Myocyte (in vitro differentiated cells): ENCODE measurements at regions not wholly inside any gene's neighbourhood (a gene's known extent, or its start where the extent isn't known, plus 50 kb on each side); places are given as distances from the start of the nearest gene placed in this dataset.
A peak's percentile ranks its signal among the peaks of the same experiment; 100 is the strongest.
"Not testable (repeated sequence)": the region's sequence is repeated elsewhere in the genome, so short reads cannot be mapped to it uniquely, and the experiment has no call there.

Experiments used
- DNase-seq: peaks from one replicate; pipeline ENCODE4 v3.0.0-alpha.2; 2012; ENCODE audit warnings: low read depth

DNA sequence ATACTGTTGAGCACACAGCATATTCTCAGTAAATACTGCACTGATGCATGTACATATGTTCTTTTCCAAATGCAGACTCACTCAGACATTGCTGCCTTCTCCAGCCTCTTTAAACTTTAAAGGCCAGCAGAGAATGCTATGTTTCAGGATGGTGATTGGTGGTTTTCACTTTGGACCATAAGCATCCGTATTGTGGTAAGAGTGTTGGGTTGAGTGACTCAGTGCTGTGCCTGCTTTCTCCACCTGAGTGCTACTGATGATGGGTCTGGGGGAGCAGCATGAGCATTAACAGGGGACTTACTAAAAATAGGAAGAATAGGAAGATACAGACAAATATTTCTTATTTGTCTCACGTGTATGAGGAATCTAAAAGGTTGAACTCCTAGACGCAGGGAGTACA is 56.3 kb upstream of the ZNF92 start:
- DNase-seq: no peak

DNA sequence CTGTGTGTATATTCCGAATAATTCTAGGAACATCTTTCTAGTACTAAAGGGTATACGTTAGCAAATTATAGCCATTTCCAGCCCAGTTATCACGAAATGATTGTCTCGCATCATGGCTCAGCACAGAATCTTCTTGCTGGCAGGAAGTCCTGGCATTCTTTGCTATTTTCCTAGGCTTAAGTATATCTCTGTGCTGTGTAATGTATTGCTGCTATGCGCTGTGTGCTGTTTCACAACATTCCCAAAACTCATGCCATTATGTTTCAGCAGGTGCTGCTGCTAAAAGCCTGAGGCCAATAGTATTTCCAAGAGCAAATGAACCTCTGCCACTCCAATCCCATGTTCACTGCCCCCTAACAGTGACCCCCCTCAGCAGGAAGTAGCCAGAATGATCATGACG is 62.9 kb upstream of the ZNF92 start:
- no peak for DNase-seq

- DNase-seq: no peak
These were observed 65.4 kb upstream of the ZNF92 start for GRCh38 chr7:65308300-65308678.

DNA sequence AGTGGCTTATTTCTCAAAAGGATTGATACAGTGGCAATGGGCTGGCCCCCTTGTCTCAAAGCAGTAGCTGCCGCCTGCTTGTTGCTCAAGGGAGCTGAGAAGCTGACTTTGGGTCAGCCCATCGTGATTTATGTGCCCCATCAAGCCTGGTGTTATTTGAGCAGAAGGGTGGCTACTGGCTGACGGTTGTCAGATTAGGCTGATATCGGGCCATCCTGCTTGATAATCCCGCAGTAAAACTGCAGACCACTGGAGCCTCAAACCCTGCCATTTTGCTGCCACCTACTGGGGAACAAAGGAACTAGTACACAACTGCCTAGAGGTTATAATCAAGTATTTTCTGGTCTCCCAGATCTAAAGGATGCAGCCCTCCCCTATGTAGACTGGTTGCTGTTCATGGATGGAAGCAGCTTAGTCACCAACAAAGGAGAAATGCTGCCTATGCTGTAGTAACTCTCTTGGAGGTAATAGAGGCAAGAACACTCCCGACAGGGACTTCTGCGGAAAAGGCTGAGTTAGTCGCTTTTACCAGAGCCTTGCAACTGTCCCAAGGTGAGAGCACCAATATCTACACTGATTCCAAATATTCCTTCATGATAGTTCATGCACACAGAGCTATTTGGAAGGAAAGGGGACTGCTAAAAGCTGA is 65.9 kb upstream of the ZNF92 start:
- peak; percentile 71 for DNase-seq

GRCh38 chr7:65304175-65304574 is 69.5 kb upstream of the ZNF92 start:
- no peak for DNase-seq

- DNase-seq: no peak
These were observed 70.8 kb upstream of the ZNF92 start for GRCh38 chr7:65302883-65303282.

DNA sequence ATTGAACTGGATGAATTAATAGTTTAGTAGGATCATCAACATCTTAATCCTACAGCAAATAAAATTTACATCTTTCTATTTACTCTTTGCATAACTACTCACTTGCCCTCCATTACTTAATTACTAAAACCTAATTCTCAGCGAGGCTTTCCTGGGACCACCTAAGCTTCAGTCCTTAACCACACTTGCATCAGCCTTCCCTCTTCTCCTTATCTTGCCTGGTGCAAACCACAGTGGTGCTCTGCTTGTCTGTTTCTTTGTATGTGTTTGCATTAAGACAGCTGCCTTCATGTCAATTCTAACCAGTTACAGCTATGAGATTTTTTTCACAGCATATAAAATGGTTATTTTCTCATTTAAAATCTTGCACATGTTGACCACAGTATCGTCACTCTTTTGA is 72.6 kb upstream of the ZNF92 start:
- no peak for DNase-seq

- DNase-seq: no peak
These were observed 78.2 kb upstream of the ZNF92 start for GRCh38 chr7:65295409-65295808.

DNA sequence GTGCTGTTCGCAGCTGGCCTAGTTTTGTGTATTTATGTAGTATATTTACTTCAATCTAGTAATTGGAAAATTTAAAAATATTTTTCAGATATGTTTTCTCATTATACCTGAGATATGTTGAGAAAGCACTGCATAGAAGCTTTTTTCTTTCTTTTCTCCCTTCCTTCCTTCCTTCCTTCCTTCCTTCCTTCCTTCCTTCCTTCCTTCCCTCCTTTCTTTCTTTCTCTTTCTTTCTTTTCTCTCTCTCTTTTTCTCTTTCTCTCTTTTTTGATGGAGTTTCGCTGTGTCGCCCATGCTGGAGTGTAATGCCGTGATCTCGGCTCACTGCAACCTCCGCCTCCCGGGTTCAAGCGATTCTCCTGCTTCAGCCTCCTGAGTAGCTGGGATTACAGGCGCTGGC is 83.3 kb upstream of the ZNF92 start:
- not testable (repeated sequence) for DNase-seq

- no peak for DNase-seq
These were observed 86.6 kb upstream of the ZNF92 start for GRCh38 chr7:65287023-65287422.

GRCh38 chr7:65285906-65286864 is 87.5 kb upstream of the ZNF92 start:
- no peak for DNase-seq

- DNase-seq: not testable (repeated sequence)
These were observed 88.4 kb upstream of the ZNF92 start for GRCh38 chr7:65285241-65285640.

- no peak for DNase-seq
These were observed 93.9 kb upstream of the ZNF92 start for GRCh38 chr7:65279795-65280194.

GRCh38 chr7:65276822-65277221 is 96.8 kb upstream of the ZNF92 start:
- no peak for DNase-seq

GRCh38 chr7:65271502-65271901 is 102.2 kb upstream of the ZNF92 start:
- DNase-seq: not testable (repeated sequence)

GRCh38 chr7:65269150-65269856 is 104.4 kb upstream of the ZNF92 start:
- DNase-seq: no peak

- DNase-seq: no peak
These were observed 104.9 kb upstream of the ZNF92 start for GRCh38 chr7:65268782-65269149.

DNA sequence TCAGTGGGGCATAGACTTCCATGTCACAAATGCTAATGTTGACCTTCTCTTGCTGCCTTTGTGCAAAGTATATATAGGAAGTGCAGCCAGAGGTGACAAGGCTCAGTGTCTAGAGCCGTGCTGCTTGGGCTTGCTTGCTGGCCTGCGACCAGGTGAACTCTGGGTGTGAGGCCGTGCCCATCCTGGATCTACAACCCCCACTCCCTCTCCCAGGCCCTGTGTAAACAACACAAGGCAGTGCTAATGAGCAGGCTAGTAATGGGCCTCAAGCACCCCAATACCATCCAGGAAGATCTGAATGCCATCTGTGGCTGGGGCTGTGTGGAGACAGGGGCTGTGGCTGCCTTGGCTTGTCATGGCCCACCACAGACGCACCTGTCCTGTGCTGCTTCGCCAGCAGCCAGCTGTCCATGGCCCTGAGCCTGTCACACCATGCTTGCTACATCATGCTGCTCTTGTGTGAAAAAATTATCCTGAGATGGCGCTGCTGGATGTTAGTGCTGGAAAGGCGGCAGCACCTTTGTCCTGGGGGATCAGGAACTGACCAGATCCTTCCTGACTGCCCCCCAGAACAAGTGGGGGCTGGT is 107.6 kb upstream of the ZNF92 start:
- peak; percentile 39 for DNase-seq

- DNase-seq: no peak
These were observed 109.4 kb upstream of the ZNF92 start for GRCh38 chr7:65264258-65264657.

- not testable (repeated sequence) for DNase-seq
These were observed 113.0 kb upstream of the ZNF92 start for GRCh38 chr7:65260673-65261072.

GRCh38 chr7:65259864-65260525 is 113.7 kb upstream of the ZNF92 start:
- not testable (repeated sequence) for DNase-seq
